Transverse colon (tissue), 4 donors: ENCODE measurements at regions not wholly inside any gene's neighbourhood (a gene's known extent, or its start where the extent isn't known, plus 50 kb on each side); places are given as distances from the start of the nearest gene placed in this dataset.

Experiments used
- DNase-seq: peaks from one replicate; pipeline ENCODE4 v3.0.0-alpha.2; 2019
- H3K27ac ChIP-seq, 4 donors: fragments of 200-600 bp; sonication (generic); 2 replicates each; pipeline ENCODE4 v1.5.1; 2016 to 2018; ENCODE audit warnings: inconsistent platforms in 4 of 4
- H3K27me3 ChIP-seq: fragments of 200-600 bp; sonication (generic); 2 replicates; pipeline ENCODE4 v1.5.1; 2017; ENCODE audit warnings: inconsistent platforms
- H3K36me3 ChIP-seq, 4 donors: fragments of 200-600 bp; sonication (generic); 2 replicates each; pipeline ENCODE4 v1.5.1; 2017 to 2019; ENCODE audit warnings: inconsistent platforms in 4 of 4
- H3K4me1 ChIP-seq, 4 donors: fragments of 200-600 bp; sonication (generic); 2 replicates each; pipeline ENCODE4 v1.5.1; 2017 to 2020; ENCODE audit warnings: inconsistent platforms in 4 of 4
- H3K4me3 ChIP-seq, 4 donors: fragments of 200-600 bp; sonication (generic); 1 replicate in 1 of 4; 2 replicates in 3 of 4; pipeline versions ENCODE4 v1.5.1 to v1.6.1; 2017 to 2019; ENCODE audit warnings: inconsistent platforms in 4 of 4
- H3K9me3 ChIP-seq, 2 donors: fragments of 200-600 bp; sonication (generic); 2 replicates each; pipeline ENCODE4 v1.5.1; 2017 to 2019; ENCODE audit warnings: inconsistent platforms in 2 of 2
- EP300 ChIP-seq: sonication (generic); formaldehyde crosslinking; IDR thresholded peaks from one replicate; pipeline ENCODE4 v1.6.1; 2017; ENCODE audit warnings: antibody characterized with exemption, low read depth
- POLR2A ChIP-seq: fragments of 450-650 bp; IDR thresholded peaks from one replicate; pipeline ENCODE4 v1.6.1; 2016; ENCODE audit warnings: antibody characterized with exemption, mild to moderate bottlenecking, moderate library complexity
- POLR2AphosphoS5 ChIP-seq, 3 donors: sonication (generic); formaldehyde crosslinking; IDR thresholded peaks; one replicate each; pipeline ENCODE4 v1.6.1; 2016; ENCODE audit warnings: antibody characterized with exemption in 3 of 3
- WGBS, 2 donors: methylation state at CpG; one replicate each; pipeline ENCODE4 v1.1.5; 2018; ENCODE audit warnings: low coverage in 1 of 2; 5-methylcytosine and 5-hydroxymethylcytosine counted together
- in situ Hi-C, 4 donors: fragments of 200-750 bp; cut with MboI; loops; one replicate each; pipeline versions ENCODE4 v1.15.0 to v1.15.1; 2017; ENCODE audit warnings: low sequenced_read_pairs in 3 of 4, low pct_ligation_motif_present in 1 of 4, low pct_unique_long_range_greater_than_20kb in 1 of 4
- intact Hi-C: fragments of 100-400 bp; cut with DNase I; formaldehyde crosslinking; loops from one replicate; pipeline ENCODE4 v1.15.1; 2023; ENCODE audit warnings: low total_unique reads
- TF ChIP-seq, protein P1 (sequence below), 5 experiments: fragments of 200-600 bp in 3 of 5; fragments of 450-650 bp in 2 of 5; sonication (generic) in 3 of 5; IDR thresholded peaks; 1 replicate in 2 of 5; 2 replicates in 3 of 5; pipeline ENCODE4 v1.5.1; 2016 to 2017; ENCODE audit warnings: antibody characterized with exemption in 5 of 5, inconsistent platforms in 3 of 5, mild to moderate bottlenecking in 2 of 5, moderate library complexity in 1 of 5

DNA sequence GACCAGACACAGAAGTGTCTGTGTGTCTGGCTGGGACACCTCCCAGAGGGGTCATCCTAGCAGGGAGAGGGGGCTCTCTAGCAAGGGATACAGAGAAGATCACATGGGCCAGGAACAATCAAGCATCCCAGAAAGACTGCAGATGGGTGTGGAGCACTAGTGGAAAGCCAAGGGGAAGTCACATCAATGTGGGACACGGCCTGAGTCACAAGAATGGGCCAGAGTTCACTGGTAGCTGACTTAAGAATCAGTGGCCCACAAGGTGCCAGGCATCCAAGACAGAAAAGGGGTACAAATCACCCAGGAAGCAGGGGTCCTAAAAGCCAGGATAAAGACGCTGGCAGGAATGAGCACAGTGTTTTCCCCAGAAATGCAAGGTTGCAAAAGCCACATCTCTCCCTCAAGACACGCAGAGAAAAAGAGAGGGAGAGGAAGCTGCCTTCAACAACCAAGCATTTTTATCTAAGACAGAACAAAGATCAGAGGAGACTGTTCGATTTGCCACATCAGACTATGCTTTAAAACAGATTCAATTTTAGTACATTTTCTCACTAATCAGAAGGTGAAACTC, 113.6 kb upstream of the DST start:
- H3K27me3 ChIP-seq: no peaks in the 10 kb centered on the region
- H3K4me3 ChIP-seq: no peak overlapping the region
- no peaks in the 10 kb centered on the region for H3K9me3 ChIP-seq
- TF ChIP-seq, protein P1, sequence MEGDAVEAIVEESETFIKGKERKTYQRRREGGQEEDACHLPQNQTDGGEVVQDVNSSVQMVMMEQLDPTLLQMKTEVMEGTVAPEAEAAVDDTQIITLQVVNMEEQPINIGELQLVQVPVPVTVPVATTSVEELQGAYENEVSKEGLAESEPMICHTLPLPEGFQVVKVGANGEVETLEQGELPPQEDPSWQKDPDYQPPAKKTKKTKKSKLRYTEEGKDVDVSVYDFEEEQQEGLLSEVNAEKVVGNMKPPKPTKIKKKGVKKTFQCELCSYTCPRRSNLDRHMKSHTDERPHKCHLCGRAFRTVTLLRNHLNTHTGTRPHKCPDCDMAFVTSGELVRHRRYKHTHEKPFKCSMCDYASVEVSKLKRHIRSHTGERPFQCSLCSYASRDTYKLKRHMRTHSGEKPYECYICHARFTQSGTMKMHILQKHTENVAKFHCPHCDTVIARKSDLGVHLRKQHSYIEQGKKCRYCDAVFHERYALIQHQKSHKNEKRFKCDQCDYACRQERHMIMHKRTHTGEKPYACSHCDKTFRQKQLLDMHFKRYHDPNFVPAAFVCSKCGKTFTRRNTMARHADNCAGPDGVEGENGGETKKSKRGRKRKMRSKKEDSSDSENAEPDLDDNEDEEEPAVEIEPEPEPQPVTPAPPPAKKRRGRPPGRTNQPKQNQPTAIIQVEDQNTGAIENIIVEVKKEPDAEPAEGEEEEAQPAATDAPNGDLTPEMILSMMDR (IDR thresholded peaks at IDR 0.05): no peak
- no peak for TF ChIP-seq POLR2AphosphoS5 (IDR thresholded peaks at IDR 0.05)
- no peak for TF ChIP-seq POLR2A
- TF ChIP-seq EP300: no peak
- intact Hi-C loops (loop anchor here (2.0 kb wide), 1 partner anchor 50 kb away; no protein-coding TSS in a partner anchor), in situ Hi-C loops (no loop called here)
- H3K36me3 ChIP-seq: no peaks in the 10 kb centered on the region
- peaks cover 4 to 44% (median 16%) of the 10 kb centered on the region in 4 donors for H3K4me1 ChIP-seq
- peak overlapping the region; percentile 14 to 47 (median 24) for H3K27ac ChIP-seq
- 48 to 57% methylated on average over 1 to 4 of the region's 4 CpGs for WGBS, 2 donors
- DNase-seq: peak; percentile 29

DNA sequence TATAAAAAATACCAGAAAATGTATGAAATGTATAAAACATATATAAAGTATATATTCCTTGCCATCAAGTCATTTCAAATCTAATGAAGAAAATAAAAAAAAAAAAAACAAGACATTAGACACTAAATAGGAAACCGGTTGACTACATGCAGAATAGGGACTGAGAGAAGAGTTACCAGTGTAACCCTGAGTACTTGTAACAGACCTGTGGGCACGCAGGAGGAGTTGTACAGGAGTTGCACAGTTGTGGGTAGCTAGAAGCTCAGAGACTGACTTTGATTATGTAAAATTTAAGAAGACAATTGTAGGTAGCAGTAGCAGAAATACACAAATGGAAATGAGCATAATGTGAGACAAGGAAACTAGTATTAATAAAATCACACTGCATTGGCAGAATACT, 112.4 kb upstream of the DST start:
- WGBS, 2 donors: 85% methylated on average over 2 of the region's 2 CpGs
- no peak for DNase-seq
- no peak for TF ChIP-seq EP300
- TF ChIP-seq POLR2A: no peak
- TF ChIP-seq, protein P1 (IDR thresholded peaks at IDR 0.05): no peak
- no peak for TF ChIP-seq POLR2AphosphoS5 (IDR thresholded peaks at IDR 0.05)
- Histone ChIP-seq H3K36me3 (no peaks in the 10 kb centered on the region), H3K27me3 (no peaks in the 10 kb centered on the region), H3K9me3 (no peaks in the 10 kb centered on the region), H3K4me3 (no peak overlapping the region), H3K27ac (no peak overlapping the region), H3K4me1 (peaks cover 4 to 39% (median 13%) of the 10 kb centered on the region in 4 donors)
- in situ Hi-C loops: no loop called here
- intact Hi-C loops: no loop called here

DNA sequence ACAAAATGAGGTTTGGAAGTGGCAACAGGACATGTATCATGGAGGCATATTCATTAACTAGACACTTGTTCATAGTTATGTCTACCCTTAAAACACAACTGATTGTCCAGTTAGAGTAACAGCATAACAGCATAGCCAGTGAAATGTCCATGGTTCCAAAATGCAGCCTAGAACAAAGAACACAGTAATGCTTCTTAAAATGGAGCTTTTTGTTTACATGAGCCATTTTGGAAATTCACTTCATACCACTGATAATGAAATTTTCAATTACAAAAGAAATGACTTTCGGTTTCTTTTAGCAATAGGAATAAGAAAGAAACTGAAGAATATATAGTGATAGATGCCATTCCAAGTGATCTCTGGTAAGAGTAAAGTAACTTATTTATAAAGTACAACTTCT, 111.1 kb upstream of the DST start:
- intact Hi-C loops: no loop called here
- DNase-seq: no peak
- H3K4me1 ChIP-seq: peaks cover 4 to 41% (median 13%) of the 10 kb centered on the region in 4 donors

DNA sequence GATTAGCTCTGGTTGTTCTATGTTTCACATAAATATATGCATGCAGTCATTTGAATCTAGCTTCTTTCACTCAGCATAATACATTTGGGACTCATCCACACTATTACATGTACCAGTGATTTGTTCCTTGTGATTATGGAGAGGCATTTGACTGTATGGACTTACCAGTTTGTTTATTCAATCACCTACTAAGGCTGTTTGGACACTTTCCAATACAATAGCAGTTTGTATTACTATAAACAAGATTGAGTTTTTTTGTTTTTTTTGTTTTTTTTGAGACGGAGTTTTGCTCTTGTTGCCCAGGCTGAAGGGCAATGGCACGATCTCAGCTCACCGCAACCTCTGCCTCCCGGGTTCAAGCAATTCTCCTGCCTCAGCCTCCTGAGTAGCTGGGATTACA, 109.8 kb upstream of the DST start:
- H3K4me3 ChIP-seq: no peak overlapping the region
- no peak overlapping the region for H3K27ac ChIP-seq
- intact Hi-C loops: no loop called here
- in situ Hi-C loops: no loop called here
- no peaks in the 10 kb centered on the region for H3K9me3 ChIP-seq
- peaks cover 4 to 33% (median 10%) of the 10 kb centered on the region in 4 donors for H3K4me1 ChIP-seq
- H3K27me3 ChIP-seq: no peaks in the 10 kb centered on the region
- H3K36me3 ChIP-seq: no peaks in the 10 kb centered on the region
- 84 to 86% methylated on average over 2 to 4 of the region's 4 CpGs for WGBS, 2 donors
- no peak for DNase-seq
- no peak for TF ChIP-seq POLR2A
- no peak for TF ChIP-seq EP300
- TF ChIP-seq POLR2AphosphoS5 (IDR thresholded peaks at IDR 0.05): no peak
- TF ChIP-seq, protein P1 (IDR thresholded peaks at IDR 0.05): no peak

More for the DNA sequence above, 111.1 kb upstream of the DST start:
- H3K4me3 ChIP-seq: no peak overlapping the region
- in situ Hi-C loops: no loop called here
- H3K36me3 ChIP-seq: no peaks in the 10 kb centered on the region
- H3K27me3 ChIP-seq: no peaks in the 10 kb centered on the region
- WGBS, 2 donors: 81 to 100% methylated on average over 1 of the region's 1 CpG
- H3K9me3 ChIP-seq: no peaks in the 10 kb centered on the region
- no peak overlapping the region for H3K27ac ChIP-seq
- TF ChIP-seq POLR2A (no peak), POLR2AphosphoS5 (IDR thresholded peaks at IDR 0.05) (no peak), EP300 (no peak)
- TF ChIP-seq, protein P1 (IDR thresholded peaks at IDR 0.05): no peak
